ENCODE measurements at regions not wholly inside any gene's neighbourhood (a gene's known extent, or its start where the extent isn't known, plus 50 kb on each side); places are given as distances from the start of the nearest gene placed in this dataset.

DNA sequence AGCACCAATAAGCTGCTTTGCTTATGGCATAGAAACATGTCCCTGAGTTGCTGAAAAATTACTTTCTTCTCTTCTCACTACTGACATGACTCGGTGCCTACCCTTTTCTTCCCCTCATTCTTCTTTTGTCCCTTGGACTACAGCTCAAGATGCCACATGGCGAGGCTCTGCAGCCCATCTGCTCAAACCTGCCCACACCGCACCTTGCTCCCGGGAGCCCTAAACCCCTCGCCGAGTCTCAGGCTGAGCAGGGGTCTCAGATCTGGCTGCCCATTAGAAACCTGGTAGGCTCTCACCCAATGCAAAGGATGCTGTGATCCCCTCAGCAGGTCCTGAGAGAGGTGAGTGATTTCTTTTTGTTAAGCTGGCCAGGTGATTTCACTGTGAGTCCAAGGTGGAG lies 251.7 kb upstream of the IRX1 start:
- no peak for DNase-seq
- TF ChIP-seq CTCF (IDR thresholded peaks at IDR 0.05; ENCODE audit: low read depth, low read length, missing control alignments): no peak
- Histone ChIP-seq H3K36me3 (replicated peaks) (no peaks in the 10 kb centered on the region), H3K4me3 (ENCODE audit: low read depth, low read length) (no peak overlapping the region), H3K27me3 (replicated peaks) (no peaks in the 10 kb centered on the region), H3K27ac (no peak overlapping the region)
- in situ Hi-C loops (cut with HindIII; ENCODE audit: low pct_ligation_motif_present, low sequenced_read_pairs): no loop called here

- H3K36me3 ChIP-seq (replicated peaks): no peaks in the 10 kb centered on the region
- no peak overlapping the region for H3K27ac ChIP-seq
- H3K4me3 ChIP-seq (ENCODE audit: low read depth, low read length): no peak overlapping the region
- no peak for TF ChIP-seq CTCF (IDR thresholded peaks at IDR 0.05; ENCODE audit: low read depth, low read length, missing control alignments)
- DNase-seq: no peak
- H3K27me3 ChIP-seq (replicated peaks): no peaks in the 10 kb centered on the region
- in situ Hi-C loops (cut with HindIII; ENCODE audit: low pct_ligation_motif_present, low sequenced_read_pairs): no loop called here
Observed at GRCh38 chr5:3343211-3343610, 252.4 kb upstream of the IRX1 start.

DNA sequence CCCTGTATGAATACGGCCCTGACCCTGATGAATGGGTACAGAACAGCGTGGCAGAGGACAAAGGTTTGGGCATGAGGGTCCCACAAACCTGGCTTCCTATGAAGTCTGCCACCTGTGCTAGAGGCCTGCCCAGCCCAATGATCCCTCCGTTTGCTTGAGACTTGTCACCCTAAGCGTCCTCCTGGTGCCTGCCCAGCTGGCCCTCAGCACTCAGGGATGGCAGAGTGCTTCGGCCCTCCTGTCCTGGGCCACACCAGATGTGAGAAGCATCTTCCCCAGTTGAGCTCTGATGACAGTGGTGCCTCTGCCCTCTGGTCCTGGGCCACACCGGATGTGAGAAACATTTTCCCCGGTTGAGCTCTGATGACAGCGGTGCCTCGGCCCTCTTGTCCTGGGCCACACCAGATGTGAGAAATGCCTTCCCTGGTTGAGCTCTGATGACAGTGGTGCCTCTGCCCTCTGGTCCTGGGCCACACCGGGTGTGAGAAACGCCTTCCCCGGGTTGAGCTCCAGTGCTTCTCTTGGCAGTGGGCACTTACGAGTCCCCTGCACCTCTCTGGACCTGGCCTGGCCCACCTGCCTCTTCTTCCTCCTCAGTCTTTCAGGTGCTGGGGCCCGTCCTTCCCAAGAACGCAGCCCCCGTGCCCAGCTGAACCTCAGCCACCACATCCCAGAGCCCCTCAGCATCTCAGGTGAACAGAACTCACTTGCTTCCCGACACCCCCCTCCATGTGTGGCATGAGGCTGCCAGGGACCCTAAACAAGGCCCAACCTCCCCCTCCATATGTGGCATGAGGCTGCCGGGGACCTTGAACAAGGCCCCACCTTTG lies 253.1 kb upstream of the IRX1 start:
- DNase-seq: no peak
- Histone ChIP-seq H3K4me3 (ENCODE audit: low read depth, low read length) (no peak overlapping the region), H3K27ac (no peak overlapping the region), H3K36me3 (replicated peaks) (no peaks in the 10 kb centered on the region), H3K27me3 (replicated peaks) (no peaks in the 10 kb centered on the region)
- in situ Hi-C loops (cut with HindIII; ENCODE audit: low pct_ligation_motif_present, low sequenced_read_pairs): no loop called here
- TF ChIP-seq CTCF (IDR thresholded peaks at IDR 0.05; ENCODE audit: low read depth, low read length, missing control alignments): no peak

- Histone ChIP-seq H3K4me3 (ENCODE audit: low read depth, low read length) (no peak overlapping the region), H3K27ac (no peak overlapping the region), H3K27me3 (replicated peaks) (no peaks in the 10 kb centered on the region), H3K36me3 (replicated peaks) (no peaks in the 10 kb centered on the region)
- no peak for TF ChIP-seq CTCF (IDR thresholded peaks at IDR 0.05; ENCODE audit: low read depth, low read length, missing control alignments)
- in situ Hi-C loops (cut with HindIII; ENCODE audit: low pct_ligation_motif_present, low sequenced_read_pairs): no loop called here
- no peak for DNase-seq
Observed at GRCh38 chr5:3341446-3342240, 254.0 kb upstream of the IRX1 start.

DNA sequence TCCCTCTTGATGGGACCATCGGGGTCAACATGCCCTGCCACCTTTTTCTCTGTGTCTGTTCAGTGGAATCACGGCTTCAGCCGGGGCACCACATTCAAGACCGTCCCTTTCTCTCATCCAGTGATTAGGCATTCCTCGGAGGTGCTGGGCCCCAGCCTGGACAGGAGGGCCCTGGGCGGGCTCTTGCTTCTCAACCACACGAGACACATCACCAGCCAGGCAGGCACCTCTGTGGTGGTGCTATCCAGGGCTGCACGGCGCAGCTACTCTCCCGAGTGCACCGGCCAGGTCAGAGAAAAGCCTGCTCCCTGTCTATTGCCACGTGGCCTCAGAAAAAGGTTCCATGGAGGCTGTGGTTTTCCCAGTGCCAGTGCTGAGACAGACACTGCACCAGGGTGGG lies 255.2 kb upstream of the IRX1 start:
- in situ Hi-C loops (cut with HindIII; ENCODE audit: low pct_ligation_motif_present, low sequenced_read_pairs): no loop called here
- H3K4me3 ChIP-seq (ENCODE audit: low read depth, low read length): no peak overlapping the region

More for the DNA sequence above, 255.2 kb upstream of the IRX1 start:
- TF ChIP-seq CTCF (IDR thresholded peaks at IDR 0.05; ENCODE audit: low read depth, low read length, missing control alignments): no peak
- H3K27ac ChIP-seq: no peak overlapping the region
- DNase-seq: no peak
- H3K27me3 ChIP-seq (replicated peaks): no peaks in the 10 kb centered on the region
- H3K36me3 ChIP-seq (replicated peaks): no peaks in the 10 kb centered on the region
